H9 (cell line): ENCODE measurements at regions not wholly inside any gene's neighbourhood (a gene's known extent, or its start where the extent isn't known, plus 50 kb on each side); places are given as distances from the start of the nearest gene placed in this dataset.

Experiments used
- DNase-seq: peaks from one replicate; pipeline ENCODE4 v3.0.0-alpha.2; 2017
- H2AFZ ChIP-seq: one replicate; pipeline ENCODE4 v1.6.1; 2013; ENCODE audit warnings: mild to moderate bottlenecking, low read length, control low read depth, moderate library complexity
- H2AK5ac ChIP-seq: 2 replicates; pipeline ENCODE4 v1.6.1; 2013; ENCODE audit warnings: low read length, control low read depth, mixed read lengths; ENCODE audit not compliant: insufficient read length
- H2BK120ac ChIP-seq: one replicate; pipeline ENCODE4 v1.6.1; 2013; ENCODE audit warnings: low read depth, mild to moderate bottlenecking, low read length, control low read depth, inconsistent platforms; ENCODE audit not compliant: poor library complexity, severe bottlenecking
- H2BK12ac ChIP-seq: 2 replicates; pipeline ENCODE4 v1.6.1; 2013; ENCODE audit warnings: low read length, control low read depth, mixed read lengths, low read depth; ENCODE audit not compliant: insufficient read length
- H2BK15ac ChIP-seq: 2 replicates; pipeline ENCODE4 v1.6.1; 2013; ENCODE audit warnings: low read depth, low read length, control low read depth
- H2BK20ac ChIP-seq: one replicate; pipeline ENCODE4 v1.6.1; 2013; ENCODE audit warnings: low read depth, mild to moderate bottlenecking, low read length, control low read depth, inconsistent platforms; ENCODE audit not compliant: poor library complexity, severe bottlenecking
- H2BK5ac ChIP-seq: 2 replicates; pipeline ENCODE4 v1.6.1; 2013; ENCODE audit warnings: low read length, control low read depth, mixed read lengths; ENCODE audit not compliant: insufficient read length
- H3K14ac ChIP-seq: 2 replicates; pipeline ENCODE4 v1.6.1; 2013; ENCODE audit warnings: low read length, control low read depth; ENCODE audit not compliant: insufficient read depth
- H3K18ac ChIP-seq: 2 replicates; pipeline ENCODE4 v1.6.1; 2013; ENCODE audit warnings: low read depth, mild to moderate bottlenecking, mixed read lengths, low read length, control low read depth; ENCODE audit not compliant: insufficient read length
- H3K23ac ChIP-seq: 2 replicates; pipeline ENCODE4 v1.6.1; 2013; ENCODE audit warnings: low read length, control low read depth, mixed read lengths, low read depth; ENCODE audit not compliant: insufficient read length
- H3K23me2 ChIP-seq: 2 replicates; pipeline ENCODE4 v1.6.1; 2013; ENCODE audit warnings: low read depth, mild to moderate bottlenecking, mixed read lengths, low read length, control low read depth; ENCODE audit not compliant: insufficient read length, poor library complexity, severe bottlenecking
- H3K27ac ChIP-seq: 2 replicates; pipeline ENCODE4 v1.5.1; 2013; ENCODE audit warnings: low read length, control low read depth, mixed read lengths, low read depth; ENCODE audit not compliant: insufficient read length
- H3K27me3 ChIP-seq: 2 replicates; pipeline ENCODE4 v1.6.1; 2013; ENCODE audit warnings: low read length, control low read depth, inconsistent platforms; ENCODE audit not compliant: insufficient read depth
- H3K4ac ChIP-seq: 2 replicates; pipeline ENCODE4 v1.6.1; 2013; ENCODE audit warnings: low read depth, mild to moderate bottlenecking, control low read depth, inconsistent platforms, low read length, moderate library complexity
- H3K4me1 ChIP-seq: 2 replicates; pipeline ENCODE4 v1.6.1; 2013; ENCODE audit warnings: low read length, control low read depth, inconsistent platforms; ENCODE audit not compliant: insufficient read depth
- H3K4me2 ChIP-seq: 2 replicates; pipeline ENCODE4 v1.6.1; 2013; ENCODE audit warnings: low read length, control low read depth, mixed read lengths; ENCODE audit not compliant: insufficient read length, insufficient read depth
- H3K56ac ChIP-seq: 2 replicates; pipeline ENCODE4 v1.6.1; 2013; ENCODE audit warnings: low read depth, mild to moderate bottlenecking, mixed read lengths, low read length, control low read depth; ENCODE audit not compliant: insufficient read length
- H3K79me1 ChIP-seq: 2 replicates; pipeline ENCODE4 v1.6.1; 2013; ENCODE audit warnings: low read depth, mild to moderate bottlenecking, moderate library complexity, low read length, control low read depth, inconsistent platforms; ENCODE audit not compliant: insufficient read depth, poor library complexity, severe bottlenecking
- H3K79me2 ChIP-seq: 2 replicates; pipeline ENCODE4 v1.6.1; 2013; ENCODE audit warnings: low read length, control low read depth, inconsistent platforms; ENCODE audit not compliant: insufficient read depth
- H3K9ac ChIP-seq: 2 replicates; pipeline ENCODE4 v1.6.1; 2013; ENCODE audit warnings: low read length, control low read depth, mixed read lengths; ENCODE audit not compliant: insufficient read length; ENCODE audit errors: extremely low read depth
- H3K9me3 ChIP-seq: one replicate; pipeline ENCODE4 v1.6.1; 2013; ENCODE audit warnings: low read depth, low read length, inconsistent platforms; ENCODE audit not compliant: control insufficient read depth
- H3T11ph ChIP-seq: one replicate; pipeline ENCODE4 v1.6.1; 2013; ENCODE audit warnings: mild to moderate bottlenecking, low read length, control low read depth, inconsistent platforms
- H4K20me1 ChIP-seq: one replicate; pipeline ENCODE4 v1.6.1; 2013; ENCODE audit not compliant: control insufficient read depth, insufficient read length, insufficient read depth
- H4K5ac ChIP-seq: 2 replicates; pipeline ENCODE4 v1.6.1; 2013; ENCODE audit warnings: low read depth, mild to moderate bottlenecking, mixed read lengths, low read length, control low read depth; ENCODE audit not compliant: insufficient read length
- H4K8ac ChIP-seq: replicated peaks from 2 replicates; pipeline ENCODE4 v1.6.1; 2013; ENCODE audit warnings: low read length, control low read depth, mixed read lengths, low read depth; ENCODE audit not compliant: insufficient read length
- H4K91ac ChIP-seq: 2 replicates; pipeline ENCODE4 v1.6.1; 2013; ENCODE audit warnings: low read depth, mild to moderate bottlenecking, moderate library complexity, mixed read lengths, low read length, control low read depth; ENCODE audit not compliant: insufficient read length
- H3K27ac Mint-ChIP-seq, 3 experiments: 2 replicates in 2 of 3; 3 replicates in 1 of 3; pipeline ENCODE4 v1.8.0; 2020 to 2021; ENCODE audit warnings: mixed read lengths in 3 of 3, mild to moderate bottlenecking in 1 of 3, moderate library complexity in 1 of 3
- H3K27me3 Mint-ChIP-seq: 2 replicates; pipeline ENCODE4 v1.8.0; 2021; ENCODE audit warnings: low read depth, mild to moderate bottlenecking, moderate library complexity, mixed read lengths
- H3K36me3 Mint-ChIP-seq, 3 experiments: 2 replicates in 2 of 3; 3 replicates in 1 of 3; pipeline ENCODE4 v1.8.0; 2020 to 2021; ENCODE audit warnings: low read depth in 3 of 3, mixed read lengths in 3 of 3; ENCODE audit not compliant: insufficient read depth in 1 of 3
- H3K4me1 Mint-ChIP-seq, 2 experiments: 2 replicates each; pipeline ENCODE4 v1.8.0; 2020; ENCODE audit warnings: mixed read lengths in 2 of 2
- H3K4me3 Mint-ChIP-seq, 2 experiments: 2 replicates in 1 of 2; 3 replicates in 1 of 2; pipeline ENCODE4 v1.8.0; 2020 to 2021; ENCODE audit warnings: mild to moderate bottlenecking in 2 of 2, mixed read lengths in 2 of 2, moderate library complexity in 1 of 2
- H3K9me3 Mint-ChIP-seq, 2 experiments: 2 replicates in 1 of 2; 3 replicates in 1 of 2; pipeline ENCODE4 v1.8.0; 2020; ENCODE audit warnings: mild to moderate bottlenecking in 2 of 2, mixed read lengths in 2 of 2, moderate library complexity in 1 of 2
- CTCF ChIP-seq: fragments of 200-600 bp; sonication (generic); conservative IDR thresholded peaks from 3 replicates; pipeline ENCODE4 v1.8.0; 2021; ENCODE audit warnings: antibody characterized with exemption, mild to moderate bottlenecking
- WGBS: extraction: QIAGEN DNeasy Blood & Tissue Kit; methylation state at CpG from one replicate; pipeline ENCODE4 v1.1.7; 2013; ENCODE audit warnings: missing lambda C conversion rate, low lambda C conversion rate, mixed read lengths; ENCODE audit not compliant: insufficient read length; ENCODE audit errors: extremely low coverage; 5-methylcytosine and 5-hydroxymethylcytosine counted together

- no peaks in the 10 kb centered on the region for H3K9me3 ChIP-seq
- no peaks in the 10 kb centered on the region for H4K20me1 ChIP-seq
- no peak overlapping the region for H3K9ac ChIP-seq
- no peak overlapping the region for H3K18ac ChIP-seq
- no peaks in the 10 kb centered on the region for H3K79me1 ChIP-seq
- no peak overlapping the region for H3K27ac Mint-ChIP-seq
- no peak overlapping the region for H2BK120ac ChIP-seq
- H3K4ac ChIP-seq: no peak overlapping the region
- H3K79me2 ChIP-seq: no peaks in the 10 kb centered on the region
- no peaks in the 10 kb centered on the region for H3K27me3 Mint-ChIP-seq
- no peaks in the 10 kb centered on the region for H3K4me1 ChIP-seq
- no peak overlapping the region for H2AFZ ChIP-seq
- no peaks in the 10 kb centered on the region for H3K4me1 Mint-ChIP-seq
- H3K27me3 ChIP-seq: no peaks in the 10 kb centered on the region
- no peaks in the 10 kb centered on the region for H3K23me2 ChIP-seq
- no peak overlapping the region for H4K5ac ChIP-seq
- H3K27ac ChIP-seq: no peak overlapping the region
- H3K23ac ChIP-seq: no peak overlapping the region
- H3K9me3 Mint-ChIP-seq: no peaks in the 10 kb centered on the region
- no peak overlapping the region for H4K8ac ChIP-seq
- H3K36me3 Mint-ChIP-seq: no peaks in the 10 kb centered on the region
- H2AK5ac ChIP-seq: no peak overlapping the region
- no peak overlapping the region for H3T11ph ChIP-seq
- no peak overlapping the region for H2BK20ac ChIP-seq
- H3K14ac ChIP-seq: no peak overlapping the region
- TF ChIP-seq CTCF: no peak
- no peak overlapping the region for H4K91ac ChIP-seq
- H3K4me2 ChIP-seq: no peak overlapping the region
- no peak overlapping the region for H3K4me3 Mint-ChIP-seq
- H2BK12ac ChIP-seq: no peak overlapping the region
- no peak overlapping the region for H2BK15ac ChIP-seq
- H2BK5ac ChIP-seq: no peak overlapping the region
- no peak overlapping the region for H3K56ac ChIP-seq
- WGBS: no CpG with 5 or more reads among the region's 6 CpGs
- no peak for DNase-seq
Measured at GRCh38 chr12:29962276-29963035, 178.7 kb upstream of the TMTC1 start.
